Calu3 (cell line): ENCODE measurements at regions not wholly inside any gene's neighbourhood (a gene's known extent, or its start where the extent isn't known, plus 50 kb on each side); places are given as distances from the start of the nearest gene placed in this dataset.

Source experiments
- BruUV-seq: library from RNA; stranded (reverse); fragments of 400-500 nt; replicated peaks from 2 replicates; lab custom pipeline; 2021; lab: Mats Ljungman, UMichigan
- CTCF ChIA-PET: fragments of 300-600 bp; sonication (Branson Sonifier 250); formaldehyde crosslinking; loops from one replicate; lab custom pipeline; 2022; ENCODE audit warnings: antibody characterized with exemption; lab: Charles Lee
- DNase-seq: peaks from one replicate; pipeline ENCODE4 v3.0.0; 2022
- H3K27ac Mint-ChIP-seq: one replicate; pipeline ENCODE4 v1.8.0; 2022; ENCODE audit warnings: mixed read lengths; ENCODE audit not compliant: unreplicated experiment
- H3K27me3 Mint-ChIP-seq: one replicate; pipeline ENCODE4 v1.8.0; 2022; ENCODE audit warnings: mixed read lengths; ENCODE audit not compliant: unreplicated experiment
- H3K36me3 Mint-ChIP-seq: one replicate; pipeline ENCODE4 v1.8.0; 2022; ENCODE audit warnings: mild to moderate bottlenecking, moderate library complexity, mixed read lengths; ENCODE audit not compliant: insufficient read depth, unreplicated experiment
- H3K4me1 Mint-ChIP-seq: one replicate; pipeline ENCODE4 v1.8.0; 2022; ENCODE audit warnings: mild to moderate bottlenecking, low read depth, mixed read lengths; ENCODE audit not compliant: unreplicated experiment
- H3K4me3 Mint-ChIP-seq: one replicate; pipeline ENCODE4 v1.8.0; 2022; ENCODE audit warnings: mild to moderate bottlenecking, low read depth, moderate library complexity, mixed read lengths; ENCODE audit not compliant: unreplicated experiment
- H3K9me3 Mint-ChIP-seq: one replicate; pipeline ENCODE4 v1.8.0; 2022; ENCODE audit warnings: low read depth, mixed read lengths; ENCODE audit not compliant: unreplicated experiment
- CTCF ChIP-seq: fragments of 200-600 bp; IDR thresholded peaks from one replicate; pipeline ENCODE4 v1.8.0; 2022; ENCODE audit warnings: antibody characterized with exemption; ENCODE audit not compliant: unreplicated experiment
- intact Hi-C: fragments of 100-400 bp; cut with micrococcal nuclease; formaldehyde crosslinking; loops from one replicate; pipeline ENCODE4 v1.10.0; 2022; ENCODE audit not compliant: unreplicated experiment

GRCh38 chr10:125555267-125555666 is 127.7 kb downstream of the TEX36 start:
- DNase-seq, result no peak
- intact Hi-C loops, result no loop called here
- no peaks in the 10 kb centered on the region for H3K9me3 Mint-ChIP-seq
- no TSS peak for BruUV-seq
- no peak overlapping the region for H3K4me3 Mint-ChIP-seq
- no peaks in the 10 kb centered on the region for H3K4me1 Mint-ChIP-seq
- H3K27me3 Mint-ChIP-seq, result peaks cover 70% of the 10 kb centered on the region
- CTCF ChIA-PET, result no interaction called here
- H3K27ac Mint-ChIP-seq, result no peak overlapping the region
- no peaks in the 10 kb centered on the region for H3K36me3 Mint-ChIP-seq
- TF ChIP-seq CTCF, result no peak

GRCh38 chr10:125554753-125555152 is 128.2 kb downstream of the TEX36 start:
- Mint-ChIP-seq H3K4me1 (no peaks in the 10 kb centered on the region), H3K4me3 (no peak overlapping the region), H3K27ac (no peak overlapping the region), H3K36me3 (no peaks in the 10 kb centered on the region), H3K9me3 (no peaks in the 10 kb centered on the region), H3K27me3 (peaks cover 70% of the 10 kb centered on the region)
- intact Hi-C loops, result no loop called here
- CTCF ChIA-PET, result no interaction called here
- no TSS peak for BruUV-seq
- TF ChIP-seq CTCF, result no peak
- no peak for DNase-seq

- peaks cover 72% of the 10 kb centered on the region for H3K27me3 Mint-ChIP-seq
- no peaks in the 10 kb centered on the region for H3K9me3 Mint-ChIP-seq
- H3K4me1 Mint-ChIP-seq, result no peaks in the 10 kb centered on the region
- CTCF ChIA-PET, result no interaction called here
- H3K36me3 Mint-ChIP-seq, result no peaks in the 10 kb centered on the region
- intact Hi-C loops, result no loop called here
- BruUV-seq, result no TSS peak
- TF ChIP-seq CTCF, result no peak
- no peak overlapping the region for H3K4me3 Mint-ChIP-seq
- no peak overlapping the region for H3K27ac Mint-ChIP-seq
- no peak for DNase-seq
These were observed 128.8 kb downstream of the TEX36 start for GRCh38 chr10:125554016-125554703.

GRCh38 chr10:125553091-125553490 is 129.9 kb downstream of the TEX36 start:
- H3K27ac Mint-ChIP-seq, result no peak overlapping the region
- no TSS peak for BruUV-seq
- H3K4me1 Mint-ChIP-seq, result no peaks in the 10 kb centered on the region
- H3K4me3 Mint-ChIP-seq, result no peak overlapping the region
- no peaks in the 10 kb centered on the region for H3K36me3 Mint-ChIP-seq
- no peak for TF ChIP-seq CTCF
- H3K27me3 Mint-ChIP-seq, result peaks cover 81% of the 10 kb centered on the region
- DNase-seq, result no peak
- CTCF ChIA-PET, result no interaction called here
- intact Hi-C loops, result no loop called here
- no peaks in the 10 kb centered on the region for H3K9me3 Mint-ChIP-seq
